Psoas muscle (tissue), 7 donors: ENCODE measurements at regions not wholly inside any gene's neighbourhood (a gene's known extent, or its start where the extent isn't known, plus 50 kb on each side); places are given as distances from the start of the nearest gene placed in this dataset.

Source experiments
- ATAC-seq, 4 donors: fragments of 200-7000 bp; cut with Tn5 transposase; one replicate each; pipeline ENCODE4 v1.9.1; 2020; ENCODE audit warnings: moderate library complexity in 3 of 4, mild to moderate bottlenecking in 2 of 4
- DNase-seq, 2 donors: peaks; one replicate each; pipeline ENCODE4 v3.0.0-alpha.2; 2020
- H3K27ac ChIP-seq: fragments of 200-600 bp; one replicate; pipeline ENCODE4 v1.8.0; 2022
- H3K27me3 ChIP-seq, 3 donors: fragments of 200-600 bp in 1 of 3; one replicate each; pipeline versions ENCODE4 v1.6.1 to v1.8.0; 2013 to 2022; ENCODE audit warnings: low read length in 2 of 3, mild to moderate bottlenecking in 2 of 3, moderate library complexity in 1 of 3; ENCODE audit not compliant: insufficient read depth in 3 of 3
- H3K36me3 ChIP-seq, 2 donors: fragments of 200-600 bp in 1 of 2; one replicate each; pipeline versions ENCODE4 v1.6.1 to v1.8.0; 2013 to 2022; ENCODE audit warnings: low read depth in 1 of 2, mild to moderate bottlenecking in 1 of 2, moderate library complexity in 1 of 2; ENCODE audit not compliant: insufficient read depth in 1 of 2
- H3K4me1 ChIP-seq: fragments of 200-600 bp; one replicate; pipeline ENCODE4 v1.8.0; 2022
- H3K4me3 ChIP-seq: fragments of 200-600 bp; one replicate; pipeline ENCODE4 v1.8.0; 2022; ENCODE audit warnings: mild to moderate bottlenecking
- H3K9me3 ChIP-seq: fragments of 200-600 bp; one replicate; pipeline ENCODE4 v1.8.0; 2022
- CTCF ChIP-seq: fragments of 200-600 bp; IDR thresholded peaks from one replicate; pipeline ENCODE4 v1.8.0; 2022; ENCODE audit warnings: antibody characterized with exemption
- WGBS, 3 donors: extraction: QIAGEN DNeasy Blood & Tissue Kit; methylation state at CpG; one replicate each; pipeline versions ENCODE4 v1.1.6 to v1.1.7; 2013; 5-methylcytosine and 5-hydroxymethylcytosine counted together
- intact Hi-C, 2 donors: fragments of 100-400 bp; cut with DNase I; formaldehyde crosslinking; loops; one replicate each; pipeline versions ENCODE4 v1.11.0 to v1.14.2; 2022
- donor health status: healthy with polysubstance abuse.
- donor health status: DM: no; HTN: no; CAD: no; lungs with moderate emphysema.
- donor health status: Bipolar disorder and iron deficiency.
- donor health status: healthy.
- donor health status: DM: yes; HTN: yes; CAD: no.
- donor health status: DM: no; HTN: no; CAD: no.
- donor health status: DM: yes; HTN: yes; CAD: no.

- ATAC-seq, result no peak
Measured at GRCh38 chr6:144823131-144823530, 538.0 kb downstream of the UTRN start.

GRCh38 chr6:144824018-144824417 lies 538.9 kb downstream of the UTRN start:
- DNase-seq (no peak), ATAC-seq (no peak)
- intact Hi-C loops, result no loop called here
- Histone ChIP-seq H3K9me3 (no peaks in the 10 kb centered on the region), H3K4me3 (no peak overlapping the region), H3K27me3 (no peaks in the 10 kb centered on the region), H3K27ac (no peak overlapping the region), H3K36me3 (peaks cover 3 to 47% of the 10 kb centered on the region in 2 donors), H3K4me1 (no peaks in the 10 kb centered on the region)
- no peak for TF ChIP-seq CTCF

More at GRCh38 chr6:144823131-144823530, 538.0 kb downstream of the UTRN start:
- no peak overlapping the region for H3K27ac ChIP-seq
- intact Hi-C loops, result no loop called here
- DNase-seq, result no peak
- no peak overlapping the region for H3K4me3 ChIP-seq
- 66 to 84% (median 76%) methylated on average over 4 of the region's 4 CpGs for WGBS, 3 donors
- H3K4me1 ChIP-seq, result no peaks in the 10 kb centered on the region
- no peaks in the 10 kb centered on the region for H3K27me3 ChIP-seq
- no peak for TF ChIP-seq CTCF
- peaks cover 3 to 38% of the 10 kb centered on the region in 2 donors for H3K36me3 ChIP-seq
- H3K9me3 ChIP-seq, result no peaks in the 10 kb centered on the region

GRCh38 chr6:144834426-144835038 lies 549.4 kb downstream of the UTRN start:
- Histone ChIP-seq H3K4me1 (no peaks in the 10 kb centered on the region), H3K9me3 (no peaks in the 10 kb centered on the region), H3K4me3 (no peak overlapping the region), H3K36me3 (peaks cover 4 to 52% of the 10 kb centered on the region in 2 donors), H3K27me3 (no peaks in the 10 kb centered on the region), H3K27ac (no peak overlapping the region)
- no peak for ATAC-seq
- no peak for TF ChIP-seq CTCF
- DNase-seq, result no peak
- WGBS, 3 donors, result 84 to 90% (median 87%) methylated on average over 6 of the region's 6 CpGs
- intact Hi-C loops, result no loop called here

GRCh38 chr6:144835322-144835973 lies 550.3 kb downstream of the UTRN start:
- 82 to 86% (median 84%) methylated on average over 6 of the region's 6 CpGs for WGBS, 3 donors

More at GRCh38 chr6:144835322-144835973, 550.3 kb downstream of the UTRN start:
- no peaks in the 10 kb centered on the region for H3K4me1 ChIP-seq
- H3K9me3 ChIP-seq, result no peaks in the 10 kb centered on the region
- ATAC-seq (no peak), DNase-seq (no peak)
- no peak for TF ChIP-seq CTCF
- H3K27me3 ChIP-seq, result no peaks in the 10 kb centered on the region
- intact Hi-C loops, result no loop called here
- peaks cover 6 to 61% of the 10 kb centered on the region in 2 donors for H3K36me3 ChIP-seq
- H3K4me3 ChIP-seq, result no peak overlapping the region
- H3K27ac ChIP-seq, result no peak overlapping the region
